Mammary epithelial cell (primary cell): ENCODE measurements at regions not wholly inside any gene's neighbourhood (a gene's known extent, or its start where the extent isn't known, plus 50 kb on each side); places are given as distances from the start of the nearest gene placed in this dataset.

Experiments used
- EZH2 ChIP-seq: IDR thresholded peaks from 2 replicates; pipeline ENCODE4 v1.6.1; 2012; ENCODE audit warnings: low read length, inconsistent platforms, borderline replicate concordance
- TF ChIP-seq, protein P1 (sequence below), 2 donors: IDR thresholded peaks in 1 of 2; conservative IDR thresholded peaks in 1 of 2; 2 replicates each; pipeline ENCODE4 v1.5.1; 2011 to 2012; ENCODE audit warnings: inconsistent platforms in 2 of 2, low read length in 2 of 2, mild to moderate bottlenecking in 2 of 2, control low read depth in 1 of 2, low read depth in 1 of 2; ENCODE audit not compliant: insufficient read depth in 1 of 2; ENCODE audit errors: extremely low read depth in 1 of 2

DNA sequence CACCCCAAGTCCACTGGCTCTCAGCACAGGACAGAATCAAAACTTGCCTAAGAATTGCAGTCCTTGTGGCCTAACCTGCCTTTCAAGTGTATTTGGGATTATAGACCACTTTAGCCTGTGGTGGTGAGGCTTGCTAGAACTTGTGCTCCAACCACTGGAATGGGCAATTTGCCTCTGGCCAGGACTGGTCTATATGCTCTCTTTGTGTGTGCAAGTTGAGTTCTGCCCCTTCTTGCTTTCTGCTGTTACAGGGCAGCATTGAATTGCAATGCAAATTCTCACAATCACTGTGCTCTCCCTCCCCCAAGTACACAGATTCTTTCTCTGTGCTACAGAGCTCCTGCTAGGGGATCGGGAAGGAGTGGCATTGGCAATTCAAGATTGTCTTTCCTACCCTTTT lies 233.6 kb upstream of the DIPK2B start:
- TF ChIP-seq, protein P1, sequence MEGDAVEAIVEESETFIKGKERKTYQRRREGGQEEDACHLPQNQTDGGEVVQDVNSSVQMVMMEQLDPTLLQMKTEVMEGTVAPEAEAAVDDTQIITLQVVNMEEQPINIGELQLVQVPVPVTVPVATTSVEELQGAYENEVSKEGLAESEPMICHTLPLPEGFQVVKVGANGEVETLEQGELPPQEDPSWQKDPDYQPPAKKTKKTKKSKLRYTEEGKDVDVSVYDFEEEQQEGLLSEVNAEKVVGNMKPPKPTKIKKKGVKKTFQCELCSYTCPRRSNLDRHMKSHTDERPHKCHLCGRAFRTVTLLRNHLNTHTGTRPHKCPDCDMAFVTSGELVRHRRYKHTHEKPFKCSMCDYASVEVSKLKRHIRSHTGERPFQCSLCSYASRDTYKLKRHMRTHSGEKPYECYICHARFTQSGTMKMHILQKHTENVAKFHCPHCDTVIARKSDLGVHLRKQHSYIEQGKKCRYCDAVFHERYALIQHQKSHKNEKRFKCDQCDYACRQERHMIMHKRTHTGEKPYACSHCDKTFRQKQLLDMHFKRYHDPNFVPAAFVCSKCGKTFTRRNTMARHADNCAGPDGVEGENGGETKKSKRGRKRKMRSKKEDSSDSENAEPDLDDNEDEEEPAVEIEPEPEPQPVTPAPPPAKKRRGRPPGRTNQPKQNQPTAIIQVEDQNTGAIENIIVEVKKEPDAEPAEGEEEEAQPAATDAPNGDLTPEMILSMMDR (conservative IDR thresholded peaks at IDR 0.05 in 1 of 2, IDR thresholded peaks at IDR 0.05 in 1 of 2; ENCODE audit: extremely low read depth in 1 of 2, insufficient read depth in 1 of 2, low read depth in 1 of 2, low read length in 2 of 2), result no peak
- no peak for TF ChIP-seq EZH2
